Tibial nerve (tissue), 4 donors: ENCODE measurements at regions not wholly inside any gene's neighbourhood (a gene's known extent, or its start where the extent isn't known, plus 50 kb on each side); places are given as distances from the start of the nearest gene placed in this dataset.

Source experiments
- CTCF ChIP-seq, 5 experiments: fragments of 200-600 bp in 3 of 5; fragments of 450-650 bp in 2 of 5; sonication (generic) in 3 of 5; IDR thresholded peaks; one replicate each; pipeline ENCODE4 v1.5.1; 2016 to 2019; ENCODE audit warnings: antibody characterized with exemption in 5 of 5, mild to moderate bottlenecking in 3 of 5, moderate library complexity in 2 of 5
- EP300 ChIP-seq, 2 donors: sonication (generic); formaldehyde crosslinking; IDR thresholded peaks; one replicate each; pipeline ENCODE4 v1.6.1; 2017; ENCODE audit warnings: antibody characterized with exemption in 2 of 2, mild to moderate bottlenecking in 1 of 2
- POLR2A ChIP-seq, 2 donors: fragments of 450-650 bp; IDR thresholded peaks; one replicate each; pipeline ENCODE4 v1.6.1; 2017; ENCODE audit warnings: antibody characterized with exemption in 2 of 2, mild to moderate bottlenecking in 2 of 2, moderate library complexity in 2 of 2

- no peak for TF ChIP-seq CTCF (IDR thresholded peaks at IDR 0.05)
- no peak for TF ChIP-seq EP300 (IDR thresholded peaks at IDR 0.05)
- TF ChIP-seq POLR2A (IDR thresholded peaks at IDR 0.05), result no peak
These were observed 68.6 kb upstream of the RALGAPA2 start for GRCh38 chr20:20781029-20781428.
